WERI-Rb-1 (cell line): ENCODE measurements at regions not wholly inside any gene's neighbourhood (a gene's known extent, or its start where the extent isn't known, plus 50 kb on each side); places are given as distances from the start of the nearest gene placed in this dataset.

Experiments
- DNase-seq: peaks from one replicate; pipeline ENCODE4 v3.0.0-alpha.2; 2020
- H3K27ac ChIP-seq: fragments of 250-450 bp; sonication (Bioruptor Pico); 2 replicates; pipeline ENCODE4 v1.5.1; 2020; ENCODE audit warnings: mild to moderate bottlenecking, moderate library complexity
- H3K27me3 ChIP-seq: fragments of 250-450 bp; sonication (Bioruptor Pico); 2 replicates; pipeline ENCODE4 v1.5.1; 2021; ENCODE audit warnings: mild to moderate bottlenecking, low read depth, moderate library complexity; ENCODE audit not compliant: insufficient read depth, severe bottlenecking
- H3K36me3 ChIP-seq: fragments of 250-450 bp; sonication (Bioruptor Pico); 2 replicates; pipeline ENCODE4 v1.5.1; 2020; ENCODE audit warnings: mild to moderate bottlenecking, moderate library complexity
- H3K4me3 ChIP-seq: 2 replicates; pipeline ENCODE4 v1.5.1; 2011; ENCODE audit warnings: low read depth, mild to moderate bottlenecking, control low read depth, low read length
- H3K9me3 ChIP-seq: fragments of 250-450 bp; sonication (Bioruptor Pico); 2 replicates; pipeline ENCODE4 v1.5.1; 2021; ENCODE audit warnings: mild to moderate bottlenecking, moderate library complexity; ENCODE audit not compliant: severe bottlenecking
- TF ChIP-seq, protein P1 (sequence below): IDR thresholded peaks from 2 replicates; pipeline ENCODE4 v1.5.1; 2011; ENCODE audit warnings: low read depth, mild to moderate bottlenecking, control low read depth, inconsistent platforms, low read length

- TF ChIP-seq, protein P1, sequence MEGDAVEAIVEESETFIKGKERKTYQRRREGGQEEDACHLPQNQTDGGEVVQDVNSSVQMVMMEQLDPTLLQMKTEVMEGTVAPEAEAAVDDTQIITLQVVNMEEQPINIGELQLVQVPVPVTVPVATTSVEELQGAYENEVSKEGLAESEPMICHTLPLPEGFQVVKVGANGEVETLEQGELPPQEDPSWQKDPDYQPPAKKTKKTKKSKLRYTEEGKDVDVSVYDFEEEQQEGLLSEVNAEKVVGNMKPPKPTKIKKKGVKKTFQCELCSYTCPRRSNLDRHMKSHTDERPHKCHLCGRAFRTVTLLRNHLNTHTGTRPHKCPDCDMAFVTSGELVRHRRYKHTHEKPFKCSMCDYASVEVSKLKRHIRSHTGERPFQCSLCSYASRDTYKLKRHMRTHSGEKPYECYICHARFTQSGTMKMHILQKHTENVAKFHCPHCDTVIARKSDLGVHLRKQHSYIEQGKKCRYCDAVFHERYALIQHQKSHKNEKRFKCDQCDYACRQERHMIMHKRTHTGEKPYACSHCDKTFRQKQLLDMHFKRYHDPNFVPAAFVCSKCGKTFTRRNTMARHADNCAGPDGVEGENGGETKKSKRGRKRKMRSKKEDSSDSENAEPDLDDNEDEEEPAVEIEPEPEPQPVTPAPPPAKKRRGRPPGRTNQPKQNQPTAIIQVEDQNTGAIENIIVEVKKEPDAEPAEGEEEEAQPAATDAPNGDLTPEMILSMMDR = no peak
- Histone ChIP-seq H3K27ac (peak overlapping the region; percentile 82), H3K36me3 (no peaks in the 10 kb centered on the region), H3K27me3 (no peaks in the 10 kb centered on the region), H3K4me3 (no peak overlapping the region; the same call in 1 of the 2 replicates), H3K9me3 (no peaks in the 10 kb centered on the region)
- DNase-seq = no peak
These were observed 256.1 kb upstream of the PROK2 start for GRCh38 chr3:72041076-72041475.

DNA sequence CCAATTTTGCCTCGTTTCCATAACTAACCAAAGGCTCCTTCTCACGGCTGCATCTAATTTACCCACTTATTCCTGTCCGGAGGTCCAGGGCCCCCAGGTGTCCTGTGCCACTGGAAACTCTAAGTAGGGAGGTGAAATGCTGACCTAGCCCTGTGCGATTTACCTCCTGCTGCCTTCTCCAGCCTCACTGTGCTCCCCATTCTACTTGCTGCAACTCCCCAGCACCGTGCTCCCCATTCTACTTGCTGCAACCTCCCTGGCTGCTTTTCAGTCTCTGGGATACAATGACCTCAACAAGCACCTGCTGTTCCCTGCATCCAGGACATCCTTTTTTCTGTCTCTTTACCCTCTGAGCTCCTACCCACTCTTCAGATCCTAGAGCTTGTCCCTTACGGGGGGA lies 254.7 kb upstream of the PROK2 start:
- Histone ChIP-seq H3K27ac (no peak overlapping the region), H3K27me3 (no peaks in the 10 kb centered on the region), H3K4me3 (no peak overlapping the region), H3K36me3 (no peaks in the 10 kb centered on the region), H3K9me3 (no peaks in the 10 kb centered on the region)
- DNase-seq = no peak
- TF ChIP-seq, protein P1 = no peak

DNA sequence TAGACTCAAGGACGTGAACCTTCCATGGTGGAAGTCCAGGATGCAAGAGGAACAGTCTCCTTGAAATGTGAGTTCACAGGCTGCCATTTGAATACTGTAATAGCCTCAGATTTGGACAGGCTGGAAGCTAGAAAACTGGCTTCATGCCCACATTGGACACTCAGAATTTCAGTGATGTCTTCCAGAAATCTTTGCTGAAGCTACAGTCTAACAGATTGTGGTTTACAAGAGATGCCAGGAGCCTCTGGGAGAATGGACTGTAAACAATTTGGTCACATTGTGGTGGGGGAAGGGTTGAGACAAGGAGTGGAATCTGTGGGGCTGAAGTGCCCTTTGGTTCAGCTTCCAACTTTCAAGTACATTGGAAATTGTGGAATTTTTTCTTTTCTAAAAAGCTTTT lies 252.0 kb upstream of the PROK2 start:
- no peak for DNase-seq
- H3K36me3 ChIP-seq = no peaks in the 10 kb centered on the region
- H3K27me3 ChIP-seq = no peaks in the 10 kb centered on the region
- no peak overlapping the region for H3K4me3 ChIP-seq
- no peaks in the 10 kb centered on the region for H3K9me3 ChIP-seq
- TF ChIP-seq, protein P1 = no peak
- no peak overlapping the region for H3K27ac ChIP-seq

DNA sequence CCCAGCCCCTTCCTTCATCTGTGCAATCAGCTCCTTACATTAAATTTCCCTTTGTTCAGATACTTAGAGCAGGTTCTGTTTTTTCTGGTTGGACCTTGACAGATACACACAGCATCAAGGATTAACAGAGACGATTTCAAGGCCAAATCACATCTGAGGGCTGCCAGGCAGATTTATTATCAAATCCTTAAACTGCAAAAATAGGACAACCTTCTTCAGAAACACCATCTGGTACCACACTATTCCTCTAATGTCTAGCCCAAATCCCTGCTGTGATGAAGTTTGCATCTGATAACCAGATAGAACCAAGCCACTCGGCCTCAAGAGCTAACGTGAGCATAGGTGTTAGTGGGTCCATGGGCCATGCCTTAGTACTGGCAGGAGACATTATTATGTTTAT lies 250.7 kb upstream of the PROK2 start:
- peak; percentile 40 for DNase-seq
- Histone ChIP-seq H3K36me3 (no peaks in the 10 kb centered on the region), H3K9me3 (no peaks in the 10 kb centered on the region), H3K27me3 (no peaks in the 10 kb centered on the region), H3K27ac (peak overlapping the region; percentile 78), H3K4me3 (no peak overlapping the region)
- TF ChIP-seq, protein P1 = no peak

DNA sequence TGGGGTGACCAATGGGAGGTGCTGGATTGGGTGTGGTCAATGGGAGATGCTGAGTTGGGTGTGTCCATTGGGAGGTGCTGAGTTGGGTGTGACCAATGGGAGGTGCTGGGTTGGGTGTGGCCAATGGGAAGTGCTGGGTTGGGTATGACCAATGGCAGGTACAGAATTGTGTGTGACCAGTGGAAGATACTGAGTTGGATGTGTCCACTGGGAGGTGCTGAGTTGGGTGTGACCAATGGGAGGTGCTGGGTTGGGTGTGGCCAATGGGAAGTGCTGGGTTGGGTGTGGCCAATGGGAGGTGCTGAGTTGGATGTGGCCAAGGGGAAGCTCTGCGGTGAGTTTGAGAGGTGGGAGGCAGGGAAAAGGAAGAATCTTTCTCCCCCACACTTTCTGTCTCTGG lies 250.0 kb upstream of the PROK2 start:
- Histone ChIP-seq H3K27ac (peak overlapping the region; percentile 78), H3K27me3 (no peaks in the 10 kb centered on the region), H3K36me3 (no peaks in the 10 kb centered on the region), H3K9me3 (no peaks in the 10 kb centered on the region), H3K4me3 (no peak overlapping the region)
- no peak for DNase-seq
- TF ChIP-seq, protein P1 = no peak

DNA sequence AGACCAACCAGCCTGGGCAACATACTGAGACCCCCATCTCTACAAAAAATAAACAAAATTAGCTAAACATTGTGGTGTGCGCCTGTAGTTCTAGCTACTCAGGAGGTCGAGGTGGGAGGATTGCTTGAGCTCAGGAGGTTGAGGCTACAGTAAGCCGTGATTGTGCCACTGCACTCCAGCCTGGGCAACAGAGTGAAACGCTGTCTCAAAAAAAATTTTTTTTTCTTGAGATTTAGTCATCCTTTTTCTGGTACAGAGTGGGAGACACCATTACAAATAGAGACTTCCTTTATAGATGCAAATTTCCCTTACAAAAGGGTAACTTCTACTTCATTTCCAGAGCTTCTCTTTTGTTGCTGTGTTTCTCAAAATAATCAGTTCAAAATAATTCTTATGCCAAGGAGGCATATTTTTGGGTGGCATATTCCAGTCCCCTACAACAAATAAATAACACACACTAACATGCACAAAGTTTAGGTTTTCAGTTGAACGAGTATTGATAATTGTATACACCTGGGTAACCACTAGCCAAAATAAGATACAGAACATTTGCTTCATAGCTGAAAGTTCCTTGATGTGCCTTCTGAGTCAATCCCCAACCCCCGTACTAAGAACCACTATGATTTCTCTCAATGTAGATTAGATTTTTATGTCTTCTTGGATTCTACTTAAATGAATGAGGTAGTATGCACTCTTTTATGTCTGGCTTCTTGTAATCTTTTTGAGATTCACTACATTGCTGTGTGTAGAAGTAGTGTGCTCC lies 248.9 kb upstream of the PROK2 start:
- no peak for DNase-seq
- Histone ChIP-seq H3K27ac (no peak overlapping the region), H3K4me3 (no peak overlapping the region), H3K9me3 (no peaks in the 10 kb centered on the region), H3K27me3 (no peaks in the 10 kb centered on the region), H3K36me3 (no peaks in the 10 kb centered on the region)
- TF ChIP-seq, protein P1 = no peak
